Left ventricle myocardium inferior (tissue), 1 donor: ENCODE measurements at regions not wholly inside any gene's neighbourhood (a gene's known extent, or its start where the extent isn't known, plus 50 kb on each side); places are given as distances from the start of the nearest gene placed in this dataset.

Source experiments
- DNase-seq: peaks from one replicate; pipeline ENCODE4 v3.0.0-alpha.2; 2020
- H3K27ac ChIP-seq: fragments of 200-600 bp; replicated peaks from 2 replicates; pipeline ENCODE4 v1.8.0; 2021
- H3K27me3 ChIP-seq: fragments of 200-600 bp; 2 replicates; pipeline ENCODE4 v1.8.0; 2021; ENCODE audit warnings: low read depth
- H3K36me3 ChIP-seq: fragments of 200-600 bp; 2 replicates; pipeline ENCODE4 v1.8.0; 2021
- H3K4me1 ChIP-seq: fragments of 200-600 bp; 2 replicates; pipeline ENCODE4 v1.8.0; 2021
- H3K4me3 ChIP-seq: fragments of 200-600 bp; 2 replicates; pipeline ENCODE4 v1.8.0; 2021; ENCODE audit warnings: mild to moderate bottlenecking, moderate library complexity
- H3K9me3 ChIP-seq: fragments of 200-600 bp; replicated peaks from 2 replicates; pipeline ENCODE4 v1.8.0; 2021
- CTCF ChIP-seq: fragments of 200-600 bp; IDR thresholded peaks from 2 replicates; pipeline ENCODE4 v1.8.0; 2021; ENCODE audit warnings: antibody characterized with exemption, mild to moderate bottlenecking, borderline replicate concordance
- intact Hi-C: fragments of 100-400 bp; cut with micrococcal nuclease; formaldehyde crosslinking; loops from one replicate; pipeline ENCODE4 v1.11.0; 2022
- donor health status: DM: no; HTN: yes; CAD: no; lungs with severe emphysema.

DNA sequence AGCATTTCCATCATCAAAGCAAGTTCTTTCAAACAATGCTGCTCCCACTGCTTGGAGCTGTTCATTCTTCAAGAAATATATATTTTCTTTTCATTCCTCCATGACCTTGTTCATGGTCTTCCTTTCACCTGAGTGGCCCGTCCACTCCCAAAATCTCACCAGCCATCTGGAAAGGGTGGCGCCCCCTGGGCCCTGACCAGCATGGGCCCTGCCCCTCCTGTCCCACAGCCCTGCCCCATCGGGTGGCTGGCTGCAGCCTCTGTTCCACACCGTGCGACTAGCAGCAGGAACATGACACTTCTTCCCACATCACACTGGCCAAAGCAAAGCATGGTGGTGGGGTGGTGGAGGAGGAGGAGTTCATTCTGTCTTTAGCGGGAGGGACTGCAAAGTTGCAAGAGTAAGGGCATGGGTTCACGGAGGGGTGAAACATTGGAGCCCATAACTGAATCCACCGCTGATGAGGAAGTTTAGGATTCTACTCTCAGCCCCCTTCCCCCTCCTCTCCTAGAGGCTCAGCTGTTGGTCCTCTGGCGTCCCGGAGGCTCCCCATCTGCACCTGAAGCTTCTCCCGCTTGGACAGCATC lies 195.2 kb upstream of the SLC24A3 start:
- intact Hi-C loops = no loop called here
- Histone ChIP-seq H3K27me3 (no peaks in the 10 kb centered on the region), H3K36me3 (no peaks in the 10 kb centered on the region), H3K4me3 (no peak overlapping the region), H3K27ac (no peak overlapping the region), H3K4me1 (peaks cover 15% of the 10 kb centered on the region), H3K9me3 (no peaks in the 10 kb centered on the region)
- TF ChIP-seq CTCF = no peak
- no peak for DNase-seq

- intact Hi-C loops = no loop called here
- H3K4me1 ChIP-seq = peaks cover 5% of the 10 kb centered on the region
- H3K27me3 ChIP-seq = no peaks in the 10 kb centered on the region
- no peak for TF ChIP-seq CTCF
- DNase-seq = no peak
- H3K4me3 ChIP-seq = no peak overlapping the region
- no peak overlapping the region for H3K27ac ChIP-seq
- H3K9me3 ChIP-seq = no peaks in the 10 kb centered on the region
- H3K36me3 ChIP-seq = no peaks in the 10 kb centered on the region
Observed at GRCh38 chr20:19018881-19019280, 193.6 kb upstream of the SLC24A3 start.

DNA sequence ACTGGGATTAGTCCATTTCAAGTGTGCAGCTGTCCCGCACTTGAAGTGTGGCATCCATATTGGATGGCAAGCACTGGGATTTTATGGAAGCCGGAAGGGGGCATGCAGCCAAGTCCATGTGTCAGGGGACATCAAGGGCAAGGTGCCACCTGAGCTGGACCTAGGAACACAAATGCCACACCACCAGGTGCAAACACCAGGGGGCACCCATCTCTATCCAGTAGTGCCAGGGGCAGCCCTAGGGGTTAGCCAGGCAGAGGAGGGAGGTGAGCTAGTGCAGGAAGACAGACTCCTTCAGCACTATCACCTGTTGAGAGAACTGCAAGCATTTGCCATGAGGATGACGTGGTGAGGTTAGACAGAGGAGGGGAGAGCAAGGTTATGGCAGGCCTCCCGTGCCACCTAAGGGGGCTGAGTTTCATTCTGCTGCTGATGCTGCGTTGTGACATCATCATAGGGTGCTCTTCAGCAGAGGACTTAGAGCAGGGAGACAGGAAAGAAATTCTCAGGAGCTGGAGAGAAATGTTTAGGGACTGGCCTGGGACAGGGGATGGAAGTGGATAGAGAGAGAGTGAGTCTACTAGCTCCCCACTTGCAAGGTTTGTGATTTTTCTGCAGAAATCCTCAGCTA lies 192.6 kb upstream of the SLC24A3 start:
- H3K36me3 ChIP-seq = no peaks in the 10 kb centered on the region
- no peaks in the 10 kb centered on the region for H3K27me3 ChIP-seq
- TF ChIP-seq CTCF = no peak
- no peaks in the 10 kb centered on the region for H3K9me3 ChIP-seq
- no peak overlapping the region for H3K4me3 ChIP-seq
- H3K4me1 ChIP-seq = peaks cover 5% of the 10 kb centered on the region
- DNase-seq = no peak
- H3K27ac ChIP-seq = no peak overlapping the region
- intact Hi-C loops = no loop called here

GRCh38 chr20:19021406-19022117 lies 190.9 kb upstream of the SLC24A3 start:
- H3K36me3 ChIP-seq = no peaks in the 10 kb centered on the region
- DNase-seq = no peak
- intact Hi-C loops = no loop called here

GRCh38 chr20:19022118-19022575 lies 190.3 kb upstream of the SLC24A3 start:
- Histone ChIP-seq H3K4me3 (no peak overlapping the region), H3K36me3 (no peaks in the 10 kb centered on the region), H3K27me3 (no peaks in the 10 kb centered on the region), H3K27ac (no peak overlapping the region), H3K9me3 (no peaks in the 10 kb centered on the region), H3K4me1 (peaks cover 24% of the 10 kb centered on the region)
- no peak for TF ChIP-seq CTCF
- intact Hi-C loops = no loop called here
- DNase-seq = no peak

More at GRCh38 chr20:19021406-19022117, 190.9 kb upstream of the SLC24A3 start:
- Histone ChIP-seq H3K27ac (no peak overlapping the region), H3K9me3 (no peaks in the 10 kb centered on the region), H3K4me3 (no peak overlapping the region), H3K27me3 (no peaks in the 10 kb centered on the region), H3K4me1 (peaks cover 18% of the 10 kb centered on the region)
- no peak for TF ChIP-seq CTCF
